Inflammatory macrophage treated with lipopolysaccharide for 4 hours (primary cell): ENCODE measurements at regions not wholly inside any gene's neighbourhood (a gene's known extent, or its start where the extent isn't known, plus 50 kb on each side); places are given as distances from the start of the nearest gene placed in this dataset.

Source experiments
- DNase-seq: peaks from one replicate; pipeline ENCODE4 v3.0.0-alpha.2; 2020

- no peak for DNase-seq
These were observed 2584.1 kb upstream of the PCDH20 start for GRCh38 chr13:63999614-64000305.

- no peak for DNase-seq
These were observed 2567.7 kb upstream of the PCDH20 start for GRCh38 chr13:63983366-63983765.

- no peak for DNase-seq
These were observed 2564.3 kb upstream of the PCDH20 start for GRCh38 chr13:63979951-63980350.

DNA sequence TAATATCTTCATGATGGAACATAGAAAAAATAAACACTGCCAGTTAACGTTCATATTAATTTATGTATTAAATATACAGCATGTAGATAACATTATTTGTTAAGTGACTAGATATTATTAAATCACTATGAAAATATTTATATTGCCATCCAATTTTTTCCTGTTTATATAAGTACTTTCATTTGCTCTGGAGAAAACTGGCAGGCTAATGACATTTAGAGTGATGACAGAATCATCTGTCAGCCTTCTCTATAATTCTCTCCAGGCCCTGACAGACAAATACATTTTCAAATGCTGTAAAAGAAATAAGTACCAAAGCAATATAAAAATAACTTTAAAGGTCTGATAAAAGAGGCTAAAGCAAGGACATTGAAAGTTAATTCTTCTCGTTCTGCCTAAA is 2556.7 kb upstream of the PCDH20 start:
- DNase-seq = no peak

DNA sequence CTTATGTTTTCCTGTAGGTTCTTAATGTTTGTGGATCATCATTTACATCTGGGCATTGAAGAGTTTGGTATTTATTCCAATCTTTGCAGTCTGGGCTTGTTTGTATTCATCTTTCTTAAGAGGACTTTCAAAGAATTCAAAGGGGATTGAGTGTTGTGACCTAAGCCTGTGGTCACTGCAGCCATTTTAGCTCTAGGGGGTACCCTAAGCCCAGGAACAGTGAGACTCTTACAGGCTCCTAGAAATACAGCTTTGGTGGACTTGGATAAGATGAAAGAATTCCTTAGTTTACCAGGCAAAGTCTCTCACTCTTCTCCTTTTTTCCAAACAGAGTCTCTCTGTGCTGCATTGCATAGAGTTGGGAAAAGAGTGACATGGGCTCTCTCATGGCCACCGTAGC is 2539.0 kb upstream of the PCDH20 start:
- DNase-seq = no peak

DNA sequence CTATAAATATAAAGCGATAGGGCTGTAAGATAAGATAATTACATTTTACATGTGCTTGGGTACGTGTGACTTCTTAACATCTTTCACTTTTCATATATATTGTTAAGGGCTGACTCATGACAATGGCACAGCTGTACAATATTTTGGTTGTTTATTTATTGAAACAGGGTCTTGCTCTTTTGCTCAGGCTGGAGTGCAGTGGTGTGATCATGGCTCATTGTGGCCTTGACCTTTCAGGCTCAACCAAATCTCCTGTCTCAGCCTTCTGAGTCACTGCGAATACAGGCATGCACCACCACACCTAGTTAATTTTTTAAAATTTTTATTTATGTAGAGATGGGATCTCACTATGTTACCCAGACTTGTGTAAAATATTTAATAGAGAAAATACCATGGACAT is 2532.4 kb upstream of the PCDH20 start:
- no peak for DNase-seq

DNA sequence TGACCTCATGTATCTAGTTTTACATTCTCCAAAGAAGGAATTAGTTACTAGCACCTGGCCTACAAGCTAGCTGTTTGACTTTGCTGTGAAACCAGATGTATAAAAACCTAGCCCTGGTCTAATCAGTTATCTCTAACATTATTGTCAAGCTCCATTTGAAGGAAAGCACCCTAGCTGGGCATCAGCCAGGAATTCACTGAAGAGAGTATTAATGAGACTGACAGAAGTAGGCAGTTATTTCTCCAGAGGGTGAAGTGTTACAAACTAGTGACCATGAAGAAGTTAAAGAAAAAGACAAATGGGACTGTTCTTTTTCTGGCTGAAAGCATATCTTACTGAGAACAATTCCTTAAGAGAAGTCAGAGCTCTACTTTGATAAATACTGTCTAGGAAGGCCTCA is 2529.3 kb upstream of the PCDH20 start:
- DNase-seq = no peak

DNA sequence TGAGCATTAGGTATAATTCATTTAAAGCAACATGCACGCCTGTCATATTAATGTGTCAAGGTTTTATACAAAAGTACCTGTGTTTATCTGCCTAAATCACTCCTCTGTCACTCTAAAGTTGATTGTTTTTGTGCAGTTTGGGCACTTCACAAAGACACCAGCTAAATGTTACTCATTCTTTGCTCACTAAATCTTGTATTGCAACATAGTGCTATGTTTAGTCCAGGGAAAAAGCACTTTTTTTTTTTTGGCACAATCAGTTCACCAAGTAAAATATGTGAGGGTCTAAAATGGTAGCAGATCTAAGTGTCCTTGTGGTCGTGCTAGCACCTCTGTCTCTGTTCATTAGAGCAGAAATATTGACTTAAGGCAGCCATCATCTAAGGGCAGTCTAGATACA is 2526.7 kb upstream of the PCDH20 start:
- DNase-seq = no peak

DNA sequence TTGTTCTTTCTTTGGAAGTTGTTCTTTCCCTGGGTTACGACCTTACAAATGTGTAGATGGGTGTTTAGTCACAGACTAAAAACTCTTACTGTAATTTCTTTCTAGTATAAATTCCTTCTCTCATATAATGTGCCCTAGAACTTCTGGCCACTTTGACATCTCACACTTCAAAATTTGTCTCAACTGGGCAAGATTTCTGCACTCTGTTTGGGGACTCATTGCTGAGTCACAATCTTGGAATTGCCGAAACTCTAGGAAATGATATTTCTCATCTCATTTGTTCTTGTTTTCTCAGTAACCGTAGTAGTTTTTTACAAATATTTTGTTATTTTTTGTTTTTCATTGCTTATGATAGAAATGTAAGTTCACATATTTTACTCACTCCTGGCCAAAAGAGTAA is 2523.2 kb upstream of the PCDH20 start:
- no peak for DNase-seq

- DNase-seq = no peak
These were observed 2494.9 kb upstream of the PCDH20 start for GRCh38 chr13:63910511-63910910.

- no peak for DNase-seq
These were observed 2494.2 kb upstream of the PCDH20 start for GRCh38 chr13:63909726-63910375.

DNA sequence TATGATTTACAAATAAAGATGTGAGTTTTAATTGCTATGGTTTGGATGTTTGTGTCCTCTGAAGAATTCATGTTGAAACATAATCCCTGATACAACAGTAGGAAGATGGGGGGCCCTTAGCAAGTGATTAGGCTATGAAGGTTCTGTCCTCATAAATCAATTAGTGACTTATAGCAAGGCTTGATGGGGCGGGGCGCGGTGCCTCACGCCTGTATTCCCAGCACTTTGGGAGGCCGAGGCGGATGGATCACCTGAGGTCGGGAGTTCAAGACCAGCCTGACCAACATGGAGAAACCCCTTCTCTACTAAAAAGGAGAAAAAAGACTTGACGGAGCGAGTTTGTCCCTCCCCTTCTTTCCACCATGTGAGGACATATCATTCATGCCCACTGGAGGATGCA is 2486.5 kb upstream of the PCDH20 start:
- no peak for DNase-seq

DNA sequence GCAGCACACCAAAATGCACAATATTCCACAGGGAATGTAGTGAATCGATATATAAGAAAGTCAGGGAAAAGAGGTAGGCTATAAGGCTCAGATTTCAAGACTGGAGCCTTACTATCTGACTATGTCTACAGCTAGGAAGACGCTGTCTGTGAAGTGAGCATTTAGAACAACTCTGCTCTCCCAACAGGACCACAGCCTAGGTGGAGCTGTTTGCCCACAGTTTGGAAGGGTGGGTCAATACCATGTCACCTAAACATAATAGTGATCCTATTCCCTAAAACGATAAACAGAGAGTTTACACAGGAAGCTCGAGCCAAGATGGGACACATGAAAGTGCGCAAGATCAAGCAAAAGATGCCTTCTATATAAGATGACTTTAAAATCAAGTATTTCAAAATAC is 2486.0 kb upstream of the PCDH20 start:
- DNase-seq = no peak

- DNase-seq = no peak
These were observed 2484.8 kb upstream of the PCDH20 start for GRCh38 chr13:63900406-63900805.

DNA sequence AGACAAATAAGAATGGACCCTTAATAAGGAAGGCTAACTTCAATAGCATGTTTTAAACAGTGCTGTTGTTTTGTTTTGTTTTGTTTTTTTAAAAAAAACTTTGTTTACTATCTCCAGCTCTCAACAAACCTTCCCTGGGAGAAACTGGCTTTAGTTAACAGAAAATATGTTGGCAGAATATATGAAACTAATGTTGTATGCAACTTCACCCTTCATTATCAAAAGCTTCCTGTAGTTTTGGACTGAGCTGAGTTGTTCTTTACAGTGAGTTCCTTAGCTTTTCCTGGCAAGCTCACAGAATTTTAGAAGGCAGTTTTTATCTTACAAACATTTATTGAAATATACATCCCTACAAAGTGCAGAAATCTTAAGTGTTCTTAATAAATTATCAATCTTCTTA is 2480.7 kb upstream of the PCDH20 start:
- DNase-seq = no peak

DNA sequence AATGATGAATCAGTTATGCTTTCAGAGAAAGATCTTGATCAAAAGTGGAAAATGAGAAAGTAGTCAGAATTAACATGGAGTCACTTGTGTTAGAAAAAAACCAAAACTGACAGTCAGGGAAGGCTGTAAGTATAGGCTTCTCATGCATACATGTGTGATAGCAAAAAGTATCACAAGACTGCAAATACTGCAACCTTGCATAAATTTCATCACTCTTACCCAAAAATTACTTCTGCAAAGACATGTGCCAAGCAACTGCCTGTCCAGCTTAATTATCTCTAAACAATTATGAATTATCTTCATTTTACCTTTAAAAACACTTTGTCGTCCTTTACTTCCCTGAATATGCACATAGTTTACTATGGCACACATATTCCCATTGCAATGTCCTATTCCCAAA is 2466.4 kb upstream of the PCDH20 start:
- DNase-seq = no peak

DNA sequence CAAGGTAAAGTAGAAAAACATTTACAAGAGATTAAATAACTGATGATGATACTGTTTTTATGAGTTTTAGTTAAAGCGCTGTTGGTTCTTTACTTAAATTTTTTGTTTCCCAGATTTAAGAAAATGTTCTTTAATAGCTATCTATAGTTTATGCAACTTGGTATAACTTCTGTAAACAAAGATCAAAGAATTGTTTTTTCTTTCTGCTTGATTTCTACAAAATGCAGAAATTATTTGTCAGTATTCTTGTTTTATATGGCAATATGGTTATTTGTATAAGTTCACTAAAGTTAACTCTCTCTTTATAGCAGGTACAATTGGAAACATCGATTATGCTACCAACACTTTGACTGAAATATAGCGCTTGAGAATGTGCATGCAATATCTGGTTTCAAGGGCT is 2465.1 kb upstream of the PCDH20 start:
- DNase-seq = no peak

GRCh38 chr13:63873936-63874335 is 2458.3 kb upstream of the PCDH20 start:
- DNase-seq = no peak

GRCh38 chr13:63864171-63864902 is 2448.7 kb upstream of the PCDH20 start:
- no peak for DNase-seq

DNA sequence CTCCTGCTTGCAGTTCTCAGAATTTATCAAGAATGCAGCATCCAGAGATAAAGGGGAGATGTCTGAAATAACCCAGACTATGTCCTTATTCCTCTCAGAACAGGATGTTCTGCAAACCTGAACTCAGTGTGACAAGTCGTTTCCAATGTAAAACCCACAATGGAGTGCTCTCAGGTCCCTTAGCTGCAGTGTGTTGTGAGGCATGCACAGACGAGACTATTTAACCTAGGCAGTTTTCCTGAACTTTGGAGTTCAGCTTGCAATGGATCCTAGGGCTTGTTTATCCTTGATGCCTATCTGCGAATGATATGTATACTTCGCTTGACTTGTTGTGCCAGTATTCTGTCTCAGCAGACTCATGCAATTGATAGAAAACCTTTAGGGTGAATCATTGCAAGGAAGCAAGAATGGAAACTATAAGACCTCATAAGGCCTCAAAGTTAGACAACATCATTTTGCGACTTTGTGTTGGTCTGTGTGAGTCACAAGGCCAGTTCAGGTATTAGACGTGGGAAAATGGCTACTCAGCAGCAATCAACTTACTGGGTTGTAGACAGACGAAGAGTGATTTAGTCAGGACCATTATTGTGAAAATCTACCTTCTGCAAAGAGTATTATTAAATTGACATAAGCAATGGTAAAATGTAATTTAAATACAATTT is 2439.9 kb upstream of the PCDH20 start:
- DNase-seq = no peak

DNA sequence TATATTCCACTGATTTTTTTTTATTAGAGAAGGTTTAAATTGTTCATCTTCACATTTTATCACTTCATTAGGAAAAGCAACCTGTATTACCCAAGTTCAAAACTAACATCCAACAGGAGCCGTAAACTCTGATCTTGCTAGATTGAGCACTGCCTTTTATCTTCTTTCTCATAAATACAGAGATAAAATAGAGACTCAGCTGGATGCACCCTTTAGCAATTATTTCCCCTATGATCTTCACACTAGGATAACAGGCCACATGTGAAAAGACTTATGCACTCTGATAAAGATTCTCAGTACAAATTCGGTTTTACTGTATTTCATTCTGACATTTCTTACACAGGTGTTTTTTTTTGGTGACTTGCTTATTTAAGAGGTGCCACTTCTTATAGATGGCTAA is 2438.2 kb upstream of the PCDH20 start:
- DNase-seq = no peak

- no peak for DNase-seq
These were observed 2435.9 kb upstream of the PCDH20 start for GRCh38 chr13:63851526-63851925.

DNA sequence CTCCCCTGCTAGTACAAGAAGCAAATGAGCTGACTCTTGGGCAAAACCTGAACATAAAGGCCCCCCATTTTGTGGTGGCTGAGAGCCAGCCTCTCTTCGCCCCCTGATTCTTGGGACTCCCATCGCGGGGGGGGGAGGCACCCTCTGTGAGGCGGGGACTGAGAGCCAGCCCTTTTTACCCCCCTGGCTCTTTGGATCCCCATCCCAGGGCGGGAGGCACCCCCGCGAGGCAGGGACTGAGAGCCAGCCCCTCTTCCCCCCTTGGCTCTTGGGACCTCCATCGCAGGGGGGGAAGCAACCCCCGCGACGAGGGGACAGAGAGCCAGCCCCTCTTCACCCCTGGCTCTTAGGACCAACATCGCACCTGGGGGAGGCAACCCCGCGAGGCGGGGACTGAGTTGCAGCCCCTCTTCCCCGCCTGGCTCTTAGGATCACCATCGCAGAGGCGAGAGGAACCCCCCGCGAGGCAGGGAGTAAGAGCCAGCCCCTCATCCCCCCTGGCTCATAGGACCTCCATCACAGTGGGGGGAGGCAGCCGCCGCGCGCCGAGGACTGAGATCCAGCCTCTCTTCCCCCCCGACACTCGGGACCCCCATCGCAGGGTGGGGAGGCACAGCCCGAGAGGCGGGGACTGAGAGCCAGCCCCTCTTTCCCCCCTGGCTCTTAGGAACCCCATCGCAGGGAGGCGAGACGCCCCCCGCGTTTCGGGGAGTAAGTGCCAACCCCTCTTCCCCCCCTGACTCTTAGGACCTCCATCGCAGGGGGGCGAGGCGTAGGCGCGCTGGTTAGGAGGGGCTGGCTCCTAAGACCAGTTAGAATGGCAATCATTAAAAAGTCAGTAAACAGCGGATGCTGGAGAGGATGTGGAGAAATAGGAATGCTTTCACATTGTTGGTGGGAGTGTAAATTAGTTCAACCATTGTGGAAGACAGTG is 2428.4 kb upstream of the PCDH20 start:
- DNase-seq = no peak
